H1 (cell line): ENCODE measurements at regions not wholly inside any gene's neighbourhood (a gene's known extent, or its start where the extent isn't known, plus 50 kb on each side); places are given as distances from the start of the nearest gene placed in this dataset.

Source experiments
- CTCF ChIA-PET: fragments of 300-600 bp; sonication (Branson Sonifier 250); formaldehyde crosslinking; loops from one replicate; lab custom pipeline; 2021; ENCODE audit not compliant: partially characterized antibody; lab: Charles Lee
- POLR2A ChIA-PET: fragments of 300-600 bp; sonication (Branson Sonifier 250); formaldehyde crosslinking; loops from one replicate; lab custom pipeline; 2021; ENCODE audit warnings: inconsistent platforms; ENCODE audit not compliant: partially characterized antibody; lab: Charles Lee
- DNase-seq, 2 experiments: peaks; one replicate each; pipeline versions ENCODE4 v3.0.0 to v3.0.0-alpha.2; 2010 to 2022; ENCODE audit warnings: low spot score in 2 of 2, low read depth in 1 of 2, mixed read lengths in 1 of 2
- FAIRE-seq: peaks from 2 replicates; lab custom pipeline; 2011; peaks lifted over from hg19 to GRCh38; lab: Jason Lieb, UNC
- H2AFZ ChIP-seq: 2 replicates; pipeline ENCODE4 v1.8.1; 2012; ENCODE audit warnings: low read length, inconsistent platforms
- H2AK5ac ChIP-seq: 2 replicates; pipeline ENCODE4 v1.6.1; 2013; ENCODE audit warnings: low read depth, low read length
- H2BK120ac ChIP-seq: replicated peaks from 2 replicates; pipeline ENCODE3; 2013; ENCODE audit warnings: low read depth, low read length, inconsistent platforms
- H2BK12ac ChIP-seq: 2 replicates; pipeline ENCODE4 v1.6.1; 2013; ENCODE audit warnings: low read depth, low read length
- H2BK15ac ChIP-seq: 2 replicates; pipeline ENCODE4 v1.6.1; 2013; ENCODE audit warnings: low read length
- H2BK20ac ChIP-seq: 2 replicates; pipeline ENCODE4 v1.6.1; 2013; ENCODE audit warnings: low read length
- H2BK5ac ChIP-seq: 2 replicates; pipeline ENCODE4 v1.6.1; 2013; ENCODE audit warnings: low read depth, low read length
- H3K14ac ChIP-seq: 2 replicates; pipeline ENCODE4 v1.6.1; 2013; ENCODE audit warnings: inconsistent platforms; ENCODE audit not compliant: insufficient read length
- H3K18ac ChIP-seq: 2 replicates; pipeline ENCODE4 v1.6.1; 2013; ENCODE audit warnings: low read length; ENCODE audit errors: extremely low read depth
- H3K23ac ChIP-seq: 2 replicates; pipeline ENCODE4 v1.6.1; 2013; ENCODE audit warnings: inconsistent platforms; ENCODE audit not compliant: insufficient read length
- H3K23me2 ChIP-seq: 2 replicates; pipeline ENCODE4 v1.6.1; 2013; ENCODE audit warnings: low read depth, low read length
- H3K27ac ChIP-seq: 2 replicates; pipeline ENCODE4 v1.6.1; 2011; ENCODE audit warnings: low read depth, low read length, inconsistent platforms
- H3K27me3 ChIP-seq, 4 experiments: replicated peaks in 1 of 4; 1 replicate in 1 of 4; 2 replicates in 3 of 4; pipeline versions ENCODE4 v1.6.1 to v1.8.1; 2011 to 2013; ENCODE audit warnings: low read length in 3 of 4, mild to moderate bottlenecking in 3 of 4, inconsistent platforms in 2 of 4, mixed read lengths in 2 of 4, moderate library complexity in 1 of 4; ENCODE audit not compliant: control insufficient read depth in 3 of 4, insufficient read depth in 3 of 4; ENCODE audit errors: extremely low read depth in 1 of 4
- H3K36me3 ChIP-seq, 4 experiments: 2 replicates each; pipeline versions ENCODE4 v1.6.1 to v1.8.1; 2011 to 2013; ENCODE audit warnings: mild to moderate bottlenecking in 4 of 4, low read length in 3 of 4, moderate library complexity in 2 of 4, control low read depth in 1 of 4, inconsistent platforms in 1 of 4; ENCODE audit not compliant: insufficient read depth in 4 of 4, control insufficient read depth in 2 of 4
- H3K4ac ChIP-seq: replicated peaks from 2 replicates; pipeline ENCODE3; 2013; ENCODE audit warnings: low read length, low read depth, mixed read lengths, inconsistent platforms; ENCODE audit not compliant: insufficient read length
- H3K4me1 ChIP-seq, 4 experiments: replicated peaks in 1 of 4; 1 replicate in 1 of 4; 2 replicates in 3 of 4; pipeline versions ENCODE4 v1.6.1 to v1.8.1; 2011 to 2013; ENCODE audit warnings: low read length in 3 of 4, inconsistent platforms in 2 of 4, mixed read lengths in 1 of 4; ENCODE audit not compliant: insufficient read depth in 4 of 4, control insufficient read depth in 3 of 4
- H3K4me2 ChIP-seq, 2 experiments: 2 replicates each; pipeline versions ENCODE4 v1.6.1 to v1.8.1; 2011 to 2013; ENCODE audit warnings: low read depth in 2 of 2, low read length in 2 of 2, control low read depth in 1 of 2, inconsistent platforms in 1 of 2, mild to moderate bottlenecking in 1 of 2; ENCODE audit not compliant: insufficient read depth in 1 of 2
- H3K4me3 ChIP-seq, 4 experiments: fragments of 200-600, 300-600 bp in 1 of 4; sonication (generic), shearing (Covaris generic), sonication (Bioruptor Twin) in 1 of 4; 2 replicates each; pipeline versions ENCODE4 v1.5.1 to v1.8.1; 2011 to 2016; ENCODE audit warnings: low read length in 4 of 4, low read depth in 3 of 4, control low read depth in 2 of 4, inconsistent platforms in 2 of 4, mild to moderate bottlenecking in 2 of 4, mixed read lengths in 1 of 4, moderate library complexity in 1 of 4; ENCODE audit not compliant: insufficient read depth in 2 of 4; ENCODE audit errors: extremely low read depth in 1 of 4
- H3K56ac ChIP-seq: replicated peaks from 2 replicates; pipeline ENCODE3; 2013; ENCODE audit warnings: low read depth, mild to moderate bottlenecking, mixed read lengths, low read length, inconsistent platforms; ENCODE audit not compliant: insufficient read length
- H3K79me1 ChIP-seq: 2 replicates; pipeline ENCODE4 v1.6.1; 2013; ENCODE audit warnings: low read depth, low read length, control low read depth
- H3K79me2 ChIP-seq, 2 experiments: 2 replicates each; pipeline versions ENCODE4 v1.6.1 to v1.8.1; 2012 to 2013; ENCODE audit warnings: low read length in 2 of 2, mild to moderate bottlenecking in 2 of 2, inconsistent platforms in 1 of 2; ENCODE audit not compliant: insufficient read depth in 2 of 2, control insufficient read depth in 1 of 2
- H3K9ac ChIP-seq, 4 experiments: replicated peaks in 1 of 4; 1 replicate in 1 of 4; 2 replicates in 3 of 4; pipeline versions ENCODE4 v1.6.1 to v1.8.1; 2011 to 2013; ENCODE audit warnings: low read depth in 3 of 4, low read length in 3 of 4, control low read depth in 2 of 4, mild to moderate bottlenecking in 2 of 4, moderate library complexity in 2 of 4, inconsistent platforms in 1 of 4; ENCODE audit errors: extremely low read depth in 1 of 4
- H3K9me3 ChIP-seq, 2 experiments: 2 replicates each; pipeline versions ENCODE4 v1.6.1 to v1.8.1; 2012 to 2013; ENCODE audit warnings: mild to moderate bottlenecking in 2 of 2, moderate library complexity in 2 of 2, control low read depth in 1 of 2, inconsistent platforms in 1 of 2, low read depth in 1 of 2, low read length in 1 of 2, mixed read lengths in 1 of 2; ENCODE audit not compliant: insufficient read depth in 2 of 2
- H4K20me1 ChIP-seq, 2 experiments: replicated peaks in 1 of 2; 2 replicates each; pipeline versions ENCODE3 to v1.8.1; 2011 to 2013; ENCODE audit warnings: inconsistent platforms in 2 of 2, low read length in 2 of 2, mild to moderate bottlenecking in 1 of 2; ENCODE audit not compliant: insufficient read depth in 2 of 2, control insufficient read depth in 1 of 2
- H4K5ac ChIP-seq: 2 replicates; pipeline ENCODE4 v1.6.1; 2013; ENCODE audit warnings: low read length, low read depth, mixed read lengths, inconsistent platforms; ENCODE audit not compliant: insufficient read length
- H4K8ac ChIP-seq: 2 replicates; pipeline ENCODE4 v1.8.0; 2013; ENCODE audit warnings: mild to moderate bottlenecking, moderate library complexity, low read length, inconsistent platforms; ENCODE audit not compliant: insufficient read depth; ENCODE audit errors: extremely low read depth
- H4K91ac ChIP-seq: replicated peaks from 2 replicates; pipeline ENCODE3; 2013; ENCODE audit warnings: low read length, mixed read lengths, inconsistent platforms; ENCODE audit not compliant: insufficient read length
- CEBPB ChIP-seq: IDR thresholded peaks from 2 replicates; pipeline ENCODE4 v1.6.1; 2012; ENCODE audit warnings: low read depth, low read length
- GABPA ChIP-seq: IDR thresholded peaks from 2 replicates; pipeline ENCODE4 v1.6.1; 2011; ENCODE audit warnings: mild to moderate bottlenecking, low read length, moderate library complexity, borderline replicate concordance; ENCODE audit not compliant: insufficient read depth
- GTF2F1 ChIP-seq: IDR thresholded peaks from 2 replicates; pipeline ENCODE4 v1.6.1; 2012; ENCODE audit warnings: low read depth, low read length, improper control_type of control experiment, borderline replicate concordance
- HDAC2 ChIP-seq, 2 experiments: fragments of 300-600 bp in 1 of 2; sonication (generic) in 1 of 2; IDR thresholded peaks; 2 replicates each; pipeline ENCODE4 v1.6.1; 2011 to 2012; ENCODE audit warnings: low read depth in 2 of 2, low read length in 2 of 2, mild to moderate bottlenecking in 2 of 2, moderate library complexity in 2 of 2, borderline replicate concordance in 1 of 2, inconsistent platforms in 1 of 2
- KDM1A ChIP-seq: fragments of 200-600, 300-600 bp; sonication (generic); IDR thresholded peaks from 2 replicates; pipeline ENCODE4 v1.7.1; 2016; ENCODE audit warnings: mild to moderate bottlenecking, low read length, borderline replicate concordance
- POU5F1 ChIP-seq: IDR thresholded peaks from 2 replicates; pipeline ENCODE4 v1.6.1; 2011; ENCODE audit warnings: low read depth, mild to moderate bottlenecking, low read length, moderate library complexity
- SIRT6 ChIP-seq: IDR thresholded peaks from one replicate; pipeline ENCODE4 v1.7.1; 2012; ENCODE audit warnings: low read length, inconsistent platforms
- SUZ12 ChIP-seq: fragments of 200-600 bp; sonication (generic); IDR thresholded peaks from 2 replicates; pipeline ENCODE4 v1.6.1; 2012; ENCODE audit warnings: mild to moderate bottlenecking, inconsistent platforms, low read length, moderate library complexity, mixed read lengths
- ZNF274 ChIP-seq: IDR thresholded peaks from 2 replicates; pipeline ENCODE4 v1.7.0; 2012; ENCODE audit warnings: low read length, borderline replicate concordance; ENCODE audit errors: extremely low read depth

GRCh38 chr4:66609014-66609413 is 936.3 kb downstream of the CENPC start (continued):
- no peak for TF ChIP-seq HDAC2 (IDR thresholded peaks at IDR 0.05; ENCODE audit: borderline replicate concordance in 1 of 2, low read depth in 2 of 2, low read length in 2 of 2)

- Histone ChIP-seq H4K8ac (no peak overlapping the region), H2AK5ac (no peak overlapping the region), H4K91ac (no peak overlapping the region), H3K56ac (no peak overlapping the region), H3K4me2 (no peak overlapping the region), H3K23ac (no peak overlapping the region), H4K5ac (no peak overlapping the region), H3K36me3 (no peaks in the 10 kb centered on the region), H2BK20ac (no peak overlapping the region), H3K4ac (no peak overlapping the region), H2BK120ac (no peak overlapping the region), H2BK5ac (no peak overlapping the region), H2BK15ac (no peak overlapping the region), H3K23me2 (no peaks in the 10 kb centered on the region), H2AFZ (no peak overlapping the region), H3K14ac (no peak overlapping the region), H3K27ac (no peak overlapping the region), H3K79me1 (no peaks in the 10 kb centered on the region), H3K79me2 (no peaks in the 10 kb centered on the region), H4K20me1 (no peaks in the 10 kb centered on the region), H3K9me3 (no peaks in the 10 kb centered on the region), H3K27me3 (no peaks in the 10 kb centered on the region), H3K4me3 (no peak overlapping the region), H2BK12ac (no peak overlapping the region), H3K4me1 (no peaks in the 10 kb centered on the region), H3K18ac (no peak overlapping the region), H3K9ac (no peak overlapping the region)
- POLR2A ChIA-PET = no interaction called here
- DNase-seq = peak in 1 of 2 experiments; percentile 9
- CTCF ChIA-PET = no interaction called here
- TF ChIP-seq ZNF274 (no peak), SIRT6 (no peak), GABPA (no peak), GTF2F1 (no peak), POU5F1 (no peak), KDM1A (no peak), CEBPB (no peak), SUZ12 (no peak)
- no peak for FAIRE-seq
Observed at GRCh38 chr4:66606908-66607307, 936.6 kb upstream of the EPHA5 start.
